Erythroblast (primary cell): ENCODE measurements at regions not wholly inside any gene's neighbourhood (a gene's known extent, or its start where the extent isn't known, plus 50 kb on each side); places are given as distances from the start of the nearest gene placed in this dataset.

Source experiments
- GATA1 ChIP-seq: IDR thresholded peaks from 2 replicates; pipeline ENCODE4 v1.6.1; 2011; ENCODE audit warnings: low read depth, mild to moderate bottlenecking, control low read depth, low read length, moderate library complexity
- POLR2A ChIP-seq: IDR thresholded peaks from 2 replicates; pipeline ENCODE4 v1.6.1; 2011; ENCODE audit warnings: mild to moderate bottlenecking, low read length

GRCh38 chr2:67600222-67600871, 203.2 kb downstream of the ETAA1 start:
- TF ChIP-seq POLR2A (no peak), GATA1 (no peak)
